K562 (cell line): ENCODE measurements at regions not wholly inside any gene's neighbourhood (a gene's known extent, or its start where the extent isn't known, plus 50 kb on each side); places are given as distances from the start of the nearest gene placed in this dataset.

Source experiments
- ATAC-seq: fragments of 200-7000 bp; cut with Tn5 transposase; 3 replicates; pipeline ENCODE4 v1.9.1; 2020; ENCODE audit warnings: moderate library complexity
- BruUV-seq: library from RNA; stranded (reverse); fragments of 400-500 nt; replicated peaks from 2 replicates; lab custom pipeline; 2021; lab: Mats Ljungman, UMichigan
- CTCF ChIA-PET: fragments of 300-600 bp; formaldehyde crosslinking; extraction: SDS; loops from one replicate; lab custom pipeline; 2021; ENCODE audit warnings: low intra/inter-chr PET ratio; lab: Yijun Ruan, JAX
- POLR2A ChIA-PET: fragments of 300-600, 350-650 bp; sonication (Branson Sonifier 250); formaldehyde crosslinking; extraction: SDS; loops from one replicate; lab custom pipeline; 2021; ENCODE audit warnings: antibody characterized with exemption, inconsistent platforms; lab: Yijun Ruan, JAX
- DNase-seq, 4 experiments: peaks; one replicate each; pipeline versions ENCODE4 v3.0.0 to v3.0.0-alpha.2; 2011 to 2018; ENCODE audit warnings: low spot score in 3 of 4, mixed read lengths in 3 of 4; ENCODE audit errors: extremely low read depth in 1 of 4
- FAIRE-seq: peaks from 2 replicates; lab custom pipeline; 2011; peaks lifted over from hg19 to GRCh38; lab: Jason Lieb, UNC
- H2AFZ ChIP-seq: 2 replicates; pipeline ENCODE4 v1.6.0; 2011; ENCODE audit warnings: low read depth, low read length, control low read depth, inconsistent platforms
- H3K27ac ChIP-seq: fragments of 200-600 bp; 3 replicates; pipeline ENCODE4 v1.8.0; 2011; ENCODE audit warnings: low read depth, mild to moderate bottlenecking, control low read depth, inconsistent platforms, low read length, moderate library complexity, mixed read lengths; ENCODE audit errors: extremely low read depth
- H3K27me3 ChIP-seq, 2 experiments: fragments of 300-600 bp in 1 of 2; 2 replicates in 1 of 2; 3 replicates in 1 of 2; pipeline versions ENCODE4 v1.6.0 to v1.8.0; 2011; ENCODE audit warnings: inconsistent platforms in 2 of 2, low read length in 2 of 2, mild to moderate bottlenecking in 1 of 2, mixed read lengths in 1 of 2, moderate library complexity in 1 of 2; ENCODE audit not compliant: control insufficient read depth in 2 of 2, insufficient read depth in 2 of 2
- H3K36me3 ChIP-seq: fragments of 300-600 bp; 3 replicates; pipeline ENCODE4 v1.8.0; 2011; ENCODE audit warnings: mild to moderate bottlenecking, low read length, inconsistent platforms; ENCODE audit not compliant: control insufficient read depth, insufficient read depth
- H3K4me1 ChIP-seq, 2 experiments: fragments of 200-600 bp in 1 of 2; replicated peaks in 1 of 2; 2 replicates in 1 of 2; 3 replicates in 1 of 2; pipeline versions ENCODE4 v1.5.1 to v1.8.0; 2011; ENCODE audit warnings: inconsistent platforms in 2 of 2, low read length in 2 of 2, mild to moderate bottlenecking in 1 of 2, mixed read lengths in 1 of 2, moderate library complexity in 1 of 2; ENCODE audit not compliant: control insufficient read depth in 2 of 2, insufficient read depth in 2 of 2
- H3K4me2 ChIP-seq: 2 replicates; pipeline ENCODE4 v1.6.1; 2011; ENCODE audit warnings: low read length, control low read depth, inconsistent platforms, mixed read lengths; ENCODE audit not compliant: insufficient read depth
- H3K4me3 ChIP-seq: fragments of 200-600 bp; sonication (generic), shearing (Covaris generic); 2 replicates; pipeline ENCODE4 v1.5.1; 2016; ENCODE audit warnings: control low read depth, inconsistent platforms
- H3K79me2 ChIP-seq: fragments of 200-600 bp; 3 replicates; pipeline ENCODE4 v1.8.0; 2011; ENCODE audit warnings: low read length, inconsistent platforms; ENCODE audit not compliant: control insufficient read depth, insufficient read depth
- H3K9ac ChIP-seq, 2 experiments: 2 replicates each; pipeline versions ENCODE4 v1.6.0 to v1.6.1; 2011; ENCODE audit warnings: low read depth in 2 of 2, low read length in 2 of 2, control low read depth in 1 of 2, inconsistent platforms in 1 of 2, mild to moderate bottlenecking in 1 of 2, mixed read lengths in 1 of 2; ENCODE audit not compliant: insufficient read depth in 1 of 2
- H3K9me1 ChIP-seq: one replicate; pipeline ENCODE4 v1.6.0; 2011; ENCODE audit warnings: inconsistent platforms, mild to moderate bottlenecking, low read length, moderate library complexity; ENCODE audit not compliant: control insufficient read depth, insufficient read depth
- H3K9me3 ChIP-seq: replicated peaks from 2 replicates; pipeline ENCODE4 v1.5.1; 2011; ENCODE audit warnings: low read depth, low read length, inconsistent platforms; ENCODE audit not compliant: control insufficient read depth, insufficient read depth
- H4K20me1 ChIP-seq: replicated peaks from 2 replicates; pipeline ENCODE4 v1.6.1; 2011; ENCODE audit warnings: low read length, inconsistent platforms, mixed read lengths; ENCODE audit not compliant: control insufficient read depth, insufficient read depth
- C11orf30 ChIP-seq: fragments of 450-650 bp; IDR thresholded peaks from 2 replicates; pipeline ENCODE4 v1.6.1; 2016; ENCODE audit warnings: low read depth, mild to moderate bottlenecking
- DACH1 ChIP-seq: fragments of 450-650 bp; IDR thresholded peaks from 2 replicates; pipeline ENCODE4 v1.6.1; 2018; ENCODE audit not compliant: partially characterized antibody
- ETS2 ChIP-seq: IDR thresholded peaks from 2 replicates; pipeline ENCODE4 v1.6.1; 2016; ENCODE audit warnings: borderline replicate concordance, missing genetic modification characterization, mild to moderate bottlenecking, moderate library complexity, missing compliant biosample characterization; ENCODE audit not compliant: poor library complexity, severe bottlenecking
- ETV6 ChIP-seq, 3 experiments: fragments of 150-350 bp in 1 of 3; sonication (generic) in 1 of 3; formaldehyde crosslinking in 1 of 3; IDR thresholded peaks; 2 replicates each; pipeline versions ENCODE4 v1.6.1 to v1.8.0; 2014 to 2022; ENCODE audit warnings: borderline replicate concordance in 2 of 3, low read depth in 2 of 3, antibody characterized with exemption in 1 of 3, low read length in 1 of 3, mild to moderate bottlenecking in 1 of 3, missing genetic modification reagents in 1 of 3
- LCOR ChIP-seq: sonication (generic); formaldehyde crosslinking; IDR thresholded peaks from 2 replicates; pipeline ENCODE4 v1.8.0; 2022; ENCODE audit warnings: mild to moderate bottlenecking, missing genetic modification reagents
- MXI1 ChIP-seq: IDR thresholded peaks from 2 replicates; pipeline ENCODE4 v1.6.1; 2011; ENCODE audit warnings: low read depth, mild to moderate bottlenecking, improper control_type of control experiment, low read length
- NR3C1 ChIP-seq: sonication (generic); formaldehyde crosslinking; IDR thresholded peaks from 2 replicates; pipeline ENCODE4 v1.8.1; 2022; ENCODE audit warnings: missing genetic modification reagents
- PHF8 ChIP-seq: fragments of 200-600 bp; sonication (generic); IDR thresholded peaks from 2 replicates; pipeline ENCODE4 v1.6.1; 2012; ENCODE audit warnings: mixed run types, mild to moderate bottlenecking, inconsistent platforms, low read length, moderate library complexity, borderline replicate concordance
- SIX5 ChIP-seq, 2 experiments: IDR thresholded peaks; 2 replicates each; pipeline ENCODE4 v1.6.1; 2011; ENCODE audit warnings: low read length in 2 of 2, borderline replicate concordance in 1 of 2, low read depth in 1 of 2, mild to moderate bottlenecking in 1 of 2, moderate library complexity in 1 of 2; ENCODE audit not compliant: insufficient read depth in 1 of 2
- SMAD4 ChIP-seq: fragments of 250-450 bp; sonication (Bioruptor Pico); conservative IDR thresholded peaks from 2 replicates; pipeline ENCODE4 v1.8.0; 2021; ENCODE audit warnings: inconsistent platforms, mild to moderate bottlenecking, moderate library complexity
- SMARCE1 ChIP-seq: fragments of 450-650 bp; IDR thresholded peaks from 2 replicates; pipeline ENCODE4 v1.7.1; 2016; ENCODE audit warnings: mild to moderate bottlenecking
- WGBS: fragments of 100-300 bp; shearing (Covaris generic); methylation state at CpG from one replicate; pipeline ENCODE4 v1.1.6; 2016; ENCODE audit warnings: low coverage, mixed read lengths; ENCODE audit not compliant: insufficient coverage; ENCODE audit errors: missing lambda C conversion rate; 5-methylcytosine and 5-hydroxymethylcytosine counted together
- in situ Hi-C: fragments of 300-500 bp; cut with MboI; formaldehyde crosslinking; loops from 4 replicates; pipeline ENCODE4 v1.15.0; 2018; ENCODE audit warnings: inconsistent platforms, mixed read lengths
- intact Hi-C: fragments of 100-400 bp; cut with micrococcal nuclease; formaldehyde crosslinking; loops from 2 replicates; pipeline ENCODE4 v1.14.2; 2022
- TF ChIP-seq, protein P1 (sequence below): fragments of 250-450 bp; sonication (Bioruptor Pico); IDR thresholded peaks from 2 replicates; pipeline ENCODE4 v1.8.0; 2022; ENCODE audit warnings: inconsistent platforms, mild to moderate bottlenecking, moderate library complexity, borderline replicate concordance
- TF ChIP-seq, protein P2 (sequence below), 2 experiments: fragments of 450-650 bp; formaldehyde crosslinking in 1 of 2; IDR thresholded peaks; 2 replicates each; pipeline versions ENCODE4 v1.4.0 to v1.6.1; 2014 to 2020; ENCODE audit warnings: mild to moderate bottlenecking in 2 of 2, borderline replicate concordance in 1 of 2, low read depth in 1 of 2

DNA sequence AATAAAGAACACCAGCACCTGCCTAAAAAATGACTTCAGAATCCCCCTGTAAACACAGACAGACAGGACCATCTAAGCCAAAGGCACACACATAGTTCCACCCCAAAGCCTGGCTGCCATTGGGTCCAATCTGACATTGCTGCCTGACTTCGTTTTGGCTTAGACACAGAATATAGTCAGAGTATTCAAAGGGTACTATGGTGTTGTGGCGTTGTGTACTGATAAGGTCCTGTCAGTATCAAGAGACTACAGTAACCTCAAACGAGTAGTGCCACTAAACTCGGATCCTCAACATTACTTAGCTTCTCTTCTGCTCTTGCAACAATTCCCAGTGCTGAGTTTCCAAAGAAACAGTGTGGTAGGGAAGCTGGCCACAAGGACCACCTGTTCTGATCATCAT lies 169.3 kb upstream of the NR5A2 start:
- no peaks in the 10 kb centered on the region for H3K9me3 ChIP-seq
- no peak for DNase-seq
- in situ Hi-C loops = no loop called here
- CTCF ChIA-PET = no interaction called here
- TF ChIP-seq C11orf30 = no peak
- TF ChIP-seq, protein P1, sequence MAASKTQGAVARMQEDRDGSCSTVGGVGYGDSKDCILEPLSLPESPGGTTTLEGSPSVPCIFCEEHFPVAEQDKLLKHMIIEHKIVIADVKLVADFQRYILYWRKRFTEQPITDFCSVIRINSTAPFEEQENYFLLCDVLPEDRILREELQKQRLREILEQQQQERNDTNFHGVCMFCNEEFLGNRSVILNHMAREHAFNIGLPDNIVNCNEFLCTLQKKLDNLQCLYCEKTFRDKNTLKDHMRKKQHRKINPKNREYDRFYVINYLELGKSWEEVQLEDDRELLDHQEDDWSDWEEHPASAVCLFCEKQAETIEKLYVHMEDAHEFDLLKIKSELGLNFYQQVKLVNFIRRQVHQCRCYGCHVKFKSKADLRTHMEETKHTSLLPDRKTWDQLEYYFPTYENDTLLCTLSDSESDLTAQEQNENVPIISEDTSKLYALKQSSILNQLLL = no peak
- no peak for TF ChIP-seq LCOR (CRISPR knock-in tag)
- TF ChIP-seq, protein P2, sequence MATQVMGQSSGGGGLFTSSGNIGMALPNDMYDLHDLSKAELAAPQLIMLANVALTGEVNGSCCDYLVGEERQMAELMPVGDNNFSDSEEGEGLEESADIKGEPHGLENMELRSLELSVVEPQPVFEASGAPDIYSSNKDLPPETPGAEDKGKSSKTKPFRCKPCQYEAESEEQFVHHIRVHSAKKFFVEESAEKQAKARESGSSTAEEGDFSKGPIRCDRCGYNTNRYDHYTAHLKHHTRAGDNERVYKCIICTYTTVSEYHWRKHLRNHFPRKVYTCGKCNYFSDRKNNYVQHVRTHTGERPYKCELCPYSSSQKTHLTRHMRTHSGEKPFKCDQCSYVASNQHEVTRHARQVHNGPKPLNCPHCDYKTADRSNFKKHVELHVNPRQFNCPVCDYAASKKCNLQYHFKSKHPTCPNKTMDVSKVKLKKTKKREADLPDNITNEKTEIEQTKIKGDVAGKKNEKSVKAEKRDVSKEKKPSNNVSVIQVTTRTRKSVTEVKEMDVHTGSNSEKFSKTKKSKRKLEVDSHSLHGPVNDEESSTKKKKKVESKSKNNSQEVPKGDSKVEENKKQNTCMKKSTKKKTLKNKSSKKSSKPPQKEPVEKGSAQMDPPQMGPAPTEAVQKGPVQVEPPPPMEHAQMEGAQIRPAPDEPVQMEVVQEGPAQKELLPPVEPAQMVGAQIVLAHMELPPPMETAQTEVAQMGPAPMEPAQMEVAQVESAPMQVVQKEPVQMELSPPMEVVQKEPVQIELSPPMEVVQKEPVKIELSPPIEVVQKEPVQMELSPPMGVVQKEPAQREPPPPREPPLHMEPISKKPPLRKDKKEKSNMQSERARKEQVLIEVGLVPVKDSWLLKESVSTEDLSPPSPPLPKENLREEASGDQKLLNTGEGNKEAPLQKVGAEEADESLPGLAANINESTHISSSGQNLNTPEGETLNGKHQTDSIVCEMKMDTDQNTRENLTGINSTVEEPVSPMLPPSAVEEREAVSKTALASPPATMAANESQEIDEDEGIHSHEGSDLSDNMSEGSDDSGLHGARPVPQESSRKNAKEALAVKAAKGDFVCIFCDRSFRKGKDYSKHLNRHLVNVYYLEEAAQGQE (IDR thresholded peaks at IDR 0.05; ENCODE audit: borderline replicate concordance) = no peak
- TF ChIP-seq, protein P2 (CRISPR knock-in tag; IDR thresholded peaks at IDR 0.05; ENCODE audit: low read depth) = no peak
- TF ChIP-seq ETV6 (IDR thresholded peaks at IDR 0.05; ENCODE audit: borderline replicate concordance in 1 of 2, low read depth in 2 of 2, low read length in 1 of 2) = no peak
- TF ChIP-seq ETV6 (CRISPR knock-in tag; IDR thresholded peaks at IDR 0.05; ENCODE audit: borderline replicate concordance) = no peak
- no peak for TF ChIP-seq ETS2 (tag)
- TF ChIP-seq SIX5 (IDR thresholded peaks at IDR 0.05; ENCODE audit: borderline replicate concordance in 1 of 2, insufficient read depth in 1 of 2, low read depth in 1 of 2, low read length in 2 of 2) = no peak
- TF ChIP-seq MXI1 = no peak
- TF ChIP-seq SMARCE1 = no peak
- no peak for TF ChIP-seq NR3C1 (CRISPR knock-in tag)
- TF ChIP-seq PHF8 = no peak
- no peak for TF ChIP-seq DACH1
- TF ChIP-seq SMAD4 = no peak
- TF ChIP-seq, all 486 proteins: peak for 0
- 0% methylated on average over 4 of the region's 4 CpGs for WGBS
- Histone ChIP-seq H3K27me3 (no peaks in the 10 kb centered on the region), H3K4me2 (no peak overlapping the region), H3K9ac (no peak overlapping the region), H3K4me3 (no peak overlapping the region), H3K36me3 (no peaks in the 10 kb centered on the region), H3K79me2 (no peaks in the 10 kb centered on the region), H4K20me1 (no peaks in the 10 kb centered on the region), H2AFZ (no peak overlapping the region), H3K27ac (no peak overlapping the region), H3K4me1 (no peaks in the 10 kb centered on the region), H3K9me1 (no peaks in the 10 kb centered on the region)
- ATAC-seq = no peak
- intact Hi-C loops = no loop called here
- POLR2A ChIA-PET = interaction anchor here (0.7 to 1.0 kb wide), 2 partner anchors 13 to 1436 kb away, joined by 3 to 4 read pairs; no protein-coding TSS in a partner anchor
- BruUV-seq = no TSS peak
- no peak for FAIRE-seq
